Left ventricle myocardium inferior (tissue), 1 donor: ENCODE measurements at regions not wholly inside any gene's neighbourhood (a gene's known extent, or its start where the extent isn't known, plus 50 kb on each side); places are given as distances from the start of the nearest gene placed in this dataset.

Experiments used
- DNase-seq: peaks from one replicate; pipeline ENCODE4 v3.0.0-alpha.2; 2020
- H3K27ac ChIP-seq: fragments of 200-600 bp; replicated peaks from 2 replicates; pipeline ENCODE4 v1.8.0; 2021
- H3K27me3 ChIP-seq: fragments of 200-600 bp; 2 replicates; pipeline ENCODE4 v1.8.0; 2021; ENCODE audit warnings: low read depth
- H3K36me3 ChIP-seq: fragments of 200-600 bp; 2 replicates; pipeline ENCODE4 v1.8.0; 2021
- H3K4me1 ChIP-seq: fragments of 200-600 bp; 2 replicates; pipeline ENCODE4 v1.8.0; 2021
- H3K4me3 ChIP-seq: fragments of 200-600 bp; 2 replicates; pipeline ENCODE4 v1.8.0; 2021; ENCODE audit warnings: mild to moderate bottlenecking, moderate library complexity
- H3K9me3 ChIP-seq: fragments of 200-600 bp; replicated peaks from 2 replicates; pipeline ENCODE4 v1.8.0; 2021
- CTCF ChIP-seq: fragments of 200-600 bp; IDR thresholded peaks from 2 replicates; pipeline ENCODE4 v1.8.0; 2021; ENCODE audit warnings: antibody characterized with exemption, mild to moderate bottlenecking, borderline replicate concordance
- intact Hi-C: fragments of 100-400 bp; cut with micrococcal nuclease; formaldehyde crosslinking; loops from one replicate; pipeline ENCODE4 v1.11.0; 2022
- donor health status: DM: no; HTN: yes; CAD: no; lungs with severe emphysema.

DNA sequence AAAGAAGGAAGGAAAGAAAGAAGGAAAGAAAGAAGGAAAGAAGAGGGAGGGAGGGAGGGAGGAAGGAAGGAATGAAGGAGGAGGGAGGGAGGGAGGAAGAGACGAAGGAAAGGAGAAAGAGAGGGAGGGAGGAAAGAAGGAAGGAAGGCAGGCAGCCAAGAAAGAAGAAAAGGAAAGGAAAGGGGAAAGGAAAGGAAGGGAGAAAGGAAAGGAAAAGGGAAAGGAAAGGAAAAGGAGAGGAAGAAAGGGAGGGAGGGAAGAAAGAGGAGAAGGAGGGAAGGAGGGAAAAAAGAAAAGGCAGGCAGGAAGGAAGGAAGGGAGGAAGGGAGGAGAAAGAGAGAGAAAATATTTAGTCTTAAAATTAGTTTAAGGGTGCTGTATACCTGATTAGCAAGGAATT is 704.1 kb downstream of the LUZP2 start:
- DNase-seq = no peak
- H3K4me3 ChIP-seq = no peak overlapping the region
- H3K4me1 ChIP-seq = no peaks in the 10 kb centered on the region
- intact Hi-C loops = no loop called here
- H3K9me3 ChIP-seq = peaks cover 4% of the 10 kb centered on the region
- TF ChIP-seq CTCF = no peak
- H3K36me3 ChIP-seq = no peaks in the 10 kb centered on the region
- H3K27ac ChIP-seq = no peak overlapping the region
- H3K27me3 ChIP-seq = no peaks in the 10 kb centered on the region

DNA sequence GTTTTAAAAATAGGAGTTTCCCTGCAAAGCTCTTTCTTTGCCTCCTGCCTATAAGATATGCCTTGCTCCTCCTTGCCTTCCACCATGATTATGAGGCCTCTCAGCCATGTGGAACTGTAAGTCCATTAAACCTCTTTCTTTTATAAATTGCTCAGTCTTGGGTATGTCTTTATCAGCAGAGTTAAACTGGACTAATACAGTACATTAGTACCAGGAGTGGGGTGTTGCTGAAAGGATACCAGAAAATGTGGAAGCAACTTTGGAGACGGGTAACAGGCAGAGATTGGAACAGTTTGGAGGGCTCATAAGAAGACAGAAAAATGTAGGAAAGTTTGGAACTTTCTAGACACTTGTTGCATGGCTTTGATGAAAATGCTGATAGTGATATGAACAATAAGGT is 709.9 kb downstream of the LUZP2 start:
- intact Hi-C loops = no loop called here
- H3K4me3 ChIP-seq = no peak overlapping the region
- no peaks in the 10 kb centered on the region for H3K27me3 ChIP-seq
- peaks cover 62% of the 10 kb centered on the region for H3K9me3 ChIP-seq
- no peaks in the 10 kb centered on the region for H3K4me1 ChIP-seq
- H3K27ac ChIP-seq = no peak overlapping the region
- TF ChIP-seq CTCF = no peak
- H3K36me3 ChIP-seq = no peaks in the 10 kb centered on the region
- DNase-seq = no peak

GRCh38 chr11:25211635-25212254 is 714.9 kb downstream of the LUZP2 start:
- Histone ChIP-seq H3K4me3 (no peak overlapping the region), H3K27ac (no peak overlapping the region), H3K4me1 (no peaks in the 10 kb centered on the region), H3K27me3 (no peaks in the 10 kb centered on the region), H3K9me3 (peaks cover 51% of the 10 kb centered on the region), H3K36me3 (no peaks in the 10 kb centered on the region)
- TF ChIP-seq CTCF = no peak
- intact Hi-C loops = no loop called here
- DNase-seq = no peak

DNA sequence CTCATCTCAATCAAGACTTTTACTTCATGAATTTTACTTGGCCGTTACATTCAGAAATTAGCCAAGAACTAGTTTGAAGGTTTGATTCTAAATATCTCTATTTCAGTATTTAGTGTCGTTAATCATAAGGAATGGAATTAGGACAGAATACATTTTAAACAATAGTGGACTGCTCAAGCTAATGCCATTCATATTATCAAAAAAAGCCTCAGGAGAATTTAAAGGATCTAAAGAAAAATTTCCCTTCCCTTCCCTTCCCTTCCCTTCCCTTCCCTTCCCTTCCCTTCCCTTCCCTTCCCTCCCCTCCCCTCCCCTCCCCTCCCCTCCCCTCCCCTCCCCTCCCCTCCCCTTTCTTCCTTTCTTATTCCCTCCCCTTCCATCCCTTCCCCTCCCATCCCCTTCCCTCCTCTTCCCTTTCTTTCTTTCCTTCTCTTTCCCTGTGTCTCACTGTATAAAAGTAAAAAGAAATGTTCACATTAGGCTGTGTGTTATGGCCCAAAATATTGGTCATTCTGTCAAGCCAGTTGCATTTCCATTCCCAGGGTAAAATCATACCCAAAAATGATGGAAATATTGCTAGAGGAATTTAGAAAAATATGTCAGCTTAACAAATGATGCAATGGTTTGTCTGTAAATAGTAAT is 717.8 kb downstream of the LUZP2 start:
- DNase-seq = no peak
- H3K27ac ChIP-seq = no peak overlapping the region
- no peak for TF ChIP-seq CTCF
- no peaks in the 10 kb centered on the region for H3K27me3 ChIP-seq
- H3K4me3 ChIP-seq = no peak overlapping the region
- intact Hi-C loops = no loop called here
- no peaks in the 10 kb centered on the region for H3K4me1 ChIP-seq
- no peaks in the 10 kb centered on the region for H3K36me3 ChIP-seq
- peaks cover 23% of the 10 kb centered on the region for H3K9me3 ChIP-seq

DNA sequence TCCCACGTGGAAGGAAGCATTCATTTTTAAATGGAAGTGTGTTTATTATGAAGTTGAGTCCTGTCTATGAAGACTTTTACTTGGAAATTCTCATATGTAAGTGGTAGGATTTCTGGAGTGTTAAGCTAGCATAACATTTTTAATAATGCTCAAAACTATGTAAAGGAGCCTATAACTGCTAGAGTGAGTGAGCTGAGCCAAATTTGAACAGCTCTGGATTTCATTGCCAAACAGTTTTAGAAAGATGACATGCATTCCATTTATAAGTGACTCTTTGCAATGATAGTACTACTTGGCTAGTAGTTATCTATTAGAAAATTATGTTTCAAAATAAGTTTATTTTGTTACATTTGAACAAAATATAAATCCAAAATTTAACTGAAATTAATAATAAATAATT is 721.2 kb downstream of the LUZP2 start:
- H3K9me3 ChIP-seq = no peaks in the 10 kb centered on the region
- no peaks in the 10 kb centered on the region for H3K27me3 ChIP-seq
- intact Hi-C loops = no loop called here
- TF ChIP-seq CTCF = no peak
- H3K4me1 ChIP-seq = no peaks in the 10 kb centered on the region
- H3K27ac ChIP-seq = no peak overlapping the region
- DNase-seq = no peak
- no peak overlapping the region for H3K4me3 ChIP-seq
- H3K36me3 ChIP-seq = no peaks in the 10 kb centered on the region
